ENCODE measurements at regions not wholly inside any gene's neighbourhood (a gene's known extent, or its start where the extent isn't known, plus 50 kb on each side); places are given as distances from the start of the nearest gene placed in this dataset.

DNA sequence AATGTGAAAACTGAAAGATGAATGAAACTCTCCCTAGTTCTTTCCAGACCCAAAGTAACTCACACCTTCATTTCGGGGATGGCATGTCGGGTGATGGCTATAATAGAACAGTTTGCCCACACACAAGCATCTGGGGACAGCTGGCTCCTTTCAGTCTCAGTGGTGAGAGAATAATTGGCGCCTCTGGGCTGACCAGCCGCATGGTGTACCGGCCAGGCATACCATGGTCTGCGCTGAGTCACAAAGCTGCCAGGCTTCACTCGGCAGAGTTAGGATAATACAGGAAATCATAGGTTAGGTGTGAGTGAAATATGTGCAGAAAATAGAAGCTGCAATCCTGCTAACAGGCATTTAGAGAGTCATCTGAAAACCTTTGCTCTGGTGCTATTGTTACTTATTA lies 80.4 kb upstream of the IGF1R start:
- TF ChIP-seq, protein P1, sequence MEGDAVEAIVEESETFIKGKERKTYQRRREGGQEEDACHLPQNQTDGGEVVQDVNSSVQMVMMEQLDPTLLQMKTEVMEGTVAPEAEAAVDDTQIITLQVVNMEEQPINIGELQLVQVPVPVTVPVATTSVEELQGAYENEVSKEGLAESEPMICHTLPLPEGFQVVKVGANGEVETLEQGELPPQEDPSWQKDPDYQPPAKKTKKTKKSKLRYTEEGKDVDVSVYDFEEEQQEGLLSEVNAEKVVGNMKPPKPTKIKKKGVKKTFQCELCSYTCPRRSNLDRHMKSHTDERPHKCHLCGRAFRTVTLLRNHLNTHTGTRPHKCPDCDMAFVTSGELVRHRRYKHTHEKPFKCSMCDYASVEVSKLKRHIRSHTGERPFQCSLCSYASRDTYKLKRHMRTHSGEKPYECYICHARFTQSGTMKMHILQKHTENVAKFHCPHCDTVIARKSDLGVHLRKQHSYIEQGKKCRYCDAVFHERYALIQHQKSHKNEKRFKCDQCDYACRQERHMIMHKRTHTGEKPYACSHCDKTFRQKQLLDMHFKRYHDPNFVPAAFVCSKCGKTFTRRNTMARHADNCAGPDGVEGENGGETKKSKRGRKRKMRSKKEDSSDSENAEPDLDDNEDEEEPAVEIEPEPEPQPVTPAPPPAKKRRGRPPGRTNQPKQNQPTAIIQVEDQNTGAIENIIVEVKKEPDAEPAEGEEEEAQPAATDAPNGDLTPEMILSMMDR (conservative IDR thresholded peaks at IDR 0.05 in 1 of 2, IDR thresholded peaks at IDR 0.05 in 1 of 2; ENCODE audit: low read depth in 1 of 2, low read length in 2 of 2) = no peak
- no peak for TF ChIP-seq EZH2 (IDR thresholded peaks at IDR 0.05; ENCODE audit: low read length, missing control alignments)
